HG02870 (cell line): ENCODE measurements at regions not wholly inside any gene's neighbourhood (a gene's known extent, or its start where the extent isn't known, plus 50 kb on each side); places are given as distances from the start of the nearest gene placed in this dataset.
"Not testable (repeated sequence)": the region's sequence is repeated elsewhere in the genome, so short reads cannot be mapped to it uniquely, and the experiment has no call there.

Experiments used
- ATAC-seq: cut with Tn5 transposase; IDR thresholded peaks from one replicate; pipeline ENCODE4 v1.9.1; 2021; ENCODE audit warnings: mild to moderate bottlenecking, moderate library complexity; ENCODE audit not compliant: unreplicated experiment

DNA sequence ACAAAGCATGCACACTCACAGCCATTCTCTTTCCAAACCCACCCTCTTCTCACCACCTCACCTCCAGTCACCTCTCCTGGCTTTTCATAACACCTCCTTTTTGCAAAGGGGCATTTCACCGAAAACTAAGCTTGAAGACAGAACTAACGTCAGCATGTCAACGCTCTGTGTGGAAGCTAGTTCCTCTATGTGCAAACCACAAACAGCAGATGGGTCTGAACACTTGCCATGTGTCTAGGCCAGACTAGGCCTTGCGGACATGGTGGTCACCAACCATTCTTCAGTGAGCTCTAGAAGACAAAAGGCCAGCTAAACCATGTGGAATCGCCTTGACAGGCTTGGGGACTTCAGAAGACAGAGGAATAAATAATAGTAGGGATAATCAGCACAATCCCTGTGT, 148.5 kb downstream of the TXNL1 start:
- ATAC-seq: no peak

GRCh38 chr18:56488739-56489138, 149.7 kb downstream of the TXNL1 start:
- ATAC-seq: no peak

GRCh38 chr18:56487801-56488200, 150.6 kb downstream of the TXNL1 start:
- no peak for ATAC-seq

GRCh38 chr18:56483386-56483785, 155.0 kb downstream of the TXNL1 start:
- no peak for ATAC-seq

- ATAC-seq: not testable (repeated sequence)
Observed at GRCh38 chr18:56482813-56483212, 155.6 kb downstream of the TXNL1 start.

DNA sequence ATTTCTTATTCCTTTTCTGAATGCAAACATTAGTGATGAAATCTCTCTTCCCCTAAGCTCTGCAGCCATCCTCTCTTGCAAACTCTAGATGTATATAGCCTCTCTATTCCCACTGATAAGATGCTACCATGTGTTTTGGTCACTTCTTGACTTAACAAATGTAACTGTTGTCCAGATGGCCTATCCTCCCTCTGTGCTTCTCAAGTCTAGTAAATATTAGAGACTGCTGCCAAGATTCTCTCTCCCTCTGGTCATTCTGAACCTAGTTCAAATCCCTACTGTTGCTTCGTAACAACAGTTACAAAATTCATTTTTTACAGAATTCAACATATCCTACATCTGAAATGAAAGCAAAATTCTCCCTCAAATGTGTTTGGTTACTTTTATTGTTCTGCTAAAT, 156.6 kb downstream of the TXNL1 start:
- ATAC-seq: no peak

GRCh38 chr18:56479841-56480240, 158.6 kb downstream of the TXNL1 start:
- ATAC-seq: no peak

- ATAC-seq: no peak
Observed at GRCh38 chr18:56475250-56475649, 163.1 kb downstream of the TXNL1 start.

- ATAC-seq: no peak
Observed at GRCh38 chr18:56473400-56474024, 164.9 kb downstream of the TXNL1 start.

GRCh38 chr18:56470406-56471351, 167.7 kb downstream of the TXNL1 start:
- no peak for ATAC-seq

DNA sequence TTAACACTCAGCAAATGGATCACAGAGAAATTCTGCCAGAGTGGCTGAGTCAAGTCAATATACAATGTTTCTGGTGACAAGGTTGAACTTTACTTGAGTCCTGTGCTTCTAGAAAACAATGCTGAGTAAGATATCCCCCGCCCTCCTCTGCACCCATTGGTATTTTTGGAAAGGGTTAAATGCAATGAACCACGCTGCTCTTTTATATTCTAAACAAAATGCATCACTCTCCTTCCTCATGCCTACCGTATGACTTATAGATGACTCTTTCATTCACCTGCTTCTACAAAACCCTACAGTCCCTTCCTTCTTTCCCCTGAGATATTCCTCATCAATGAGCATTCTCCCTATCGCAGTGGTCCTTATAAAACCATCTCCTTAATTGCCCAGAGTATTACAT, 168.8 kb downstream of the TXNL1 start:
- no peak for ATAC-seq

GRCh38 chr18:56468396-56468795, 170.0 kb downstream of the TXNL1 start:
- no peak for ATAC-seq

DNA sequence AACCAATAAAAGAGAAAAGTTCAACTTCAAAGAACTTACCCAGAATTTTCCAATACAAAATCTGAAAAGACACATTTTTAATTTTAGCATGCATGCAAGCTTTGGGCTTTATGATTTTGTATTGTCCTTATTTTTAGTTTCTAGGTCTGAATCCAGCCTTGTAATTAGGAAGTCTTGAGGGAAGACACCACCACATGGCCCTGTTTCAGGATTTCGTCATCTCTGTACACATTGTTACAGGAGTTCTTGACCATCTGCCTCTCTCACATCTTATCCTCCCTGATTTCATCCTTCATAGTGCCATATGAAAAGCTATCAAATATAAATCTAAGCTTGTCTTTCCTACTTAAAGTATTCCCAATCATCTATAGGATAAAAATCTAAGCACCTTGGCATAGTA, 176.1 kb downstream of the TXNL1 start:
- no peak for ATAC-seq

DNA sequence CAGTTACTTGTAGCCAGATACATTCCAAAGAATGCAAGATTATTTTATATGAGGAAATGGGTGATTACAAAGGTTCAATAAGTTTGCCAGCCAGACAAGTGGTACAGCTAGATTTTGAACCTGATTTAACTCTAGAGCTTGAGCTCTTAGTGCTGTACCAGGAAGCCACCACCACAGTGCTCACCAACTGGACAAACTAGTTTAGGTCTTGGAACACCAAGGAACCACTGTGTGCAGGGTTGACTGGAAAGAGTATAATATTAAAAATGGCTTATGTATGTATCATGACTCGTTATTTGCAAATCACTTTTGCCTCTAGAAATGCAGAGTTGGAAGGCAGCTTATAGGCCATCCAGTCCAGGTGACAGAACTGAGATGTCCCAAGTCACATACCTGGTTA, 177.2 kb downstream of the TXNL1 start:
- ATAC-seq: no peak

DNA sequence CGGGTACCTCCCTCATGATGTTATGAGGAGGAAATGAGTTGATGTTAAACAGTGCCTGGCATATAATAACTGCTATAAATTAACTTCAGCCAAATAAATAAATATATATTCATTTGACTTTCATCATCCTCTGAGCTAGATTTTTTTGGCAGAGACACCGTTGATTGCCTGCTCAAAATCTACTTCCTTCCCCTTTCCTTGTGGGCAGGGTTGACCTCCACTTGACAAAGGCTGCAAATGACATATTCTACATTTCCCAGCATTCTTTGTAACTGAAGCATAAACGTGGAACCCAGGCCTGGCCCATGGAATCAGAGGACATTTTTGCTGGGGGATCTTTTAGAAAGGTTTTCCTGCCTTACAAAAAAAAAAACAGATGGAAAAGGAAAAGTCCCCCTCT, 177.8 kb downstream of the TXNL1 start:
- no peak for ATAC-seq

GRCh38 chr18:56458770-56459712, 179.4 kb downstream of the TXNL1 start:
- ATAC-seq: no peak

GRCh38 chr18:56455874-56456273, 182.5 kb downstream of the TXNL1 start:
- ATAC-seq: no peak

GRCh38 chr18:56455141-56455540, 183.3 kb downstream of the TXNL1 start:
- ATAC-seq: no peak

GRCh38 chr18:56453631-56454030, 184.8 kb downstream of the TXNL1 start:
- no peak for ATAC-seq

DNA sequence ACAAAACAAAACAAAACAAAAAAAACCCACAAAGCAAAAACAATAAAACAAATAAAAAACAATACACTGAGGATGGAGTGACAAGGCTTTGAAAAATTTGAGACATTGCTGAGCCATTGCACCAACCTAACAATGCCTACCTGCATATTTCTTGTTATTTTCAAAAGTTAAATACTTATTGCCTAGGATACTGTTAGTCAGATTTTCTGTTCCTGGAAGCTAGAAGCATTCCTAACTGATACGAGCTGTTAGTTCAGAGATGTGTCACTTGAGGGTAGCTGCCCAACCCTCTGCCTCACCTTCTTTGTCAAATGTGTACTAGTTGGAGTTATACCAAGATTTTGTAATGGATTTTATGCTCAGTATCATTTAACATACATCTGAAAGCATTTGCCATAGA, 187.2 kb downstream of the TXNL1 start:
- no peak for ATAC-seq

GRCh38 chr18:56448751-56449150, 189.6 kb downstream of the TXNL1 start:
- ATAC-seq: no peak
